HG03139 (cell line): ENCODE measurements at regions not wholly inside any gene's neighbourhood (a gene's known extent, or its start where the extent isn't known, plus 50 kb on each side); places are given as distances from the start of the nearest gene placed in this dataset.

Source experiments
- ATAC-seq: cut with Tn5 transposase; IDR thresholded peaks from one replicate; pipeline ENCODE4 v1.9.1; 2021; ENCODE audit not compliant: unreplicated experiment

DNA sequence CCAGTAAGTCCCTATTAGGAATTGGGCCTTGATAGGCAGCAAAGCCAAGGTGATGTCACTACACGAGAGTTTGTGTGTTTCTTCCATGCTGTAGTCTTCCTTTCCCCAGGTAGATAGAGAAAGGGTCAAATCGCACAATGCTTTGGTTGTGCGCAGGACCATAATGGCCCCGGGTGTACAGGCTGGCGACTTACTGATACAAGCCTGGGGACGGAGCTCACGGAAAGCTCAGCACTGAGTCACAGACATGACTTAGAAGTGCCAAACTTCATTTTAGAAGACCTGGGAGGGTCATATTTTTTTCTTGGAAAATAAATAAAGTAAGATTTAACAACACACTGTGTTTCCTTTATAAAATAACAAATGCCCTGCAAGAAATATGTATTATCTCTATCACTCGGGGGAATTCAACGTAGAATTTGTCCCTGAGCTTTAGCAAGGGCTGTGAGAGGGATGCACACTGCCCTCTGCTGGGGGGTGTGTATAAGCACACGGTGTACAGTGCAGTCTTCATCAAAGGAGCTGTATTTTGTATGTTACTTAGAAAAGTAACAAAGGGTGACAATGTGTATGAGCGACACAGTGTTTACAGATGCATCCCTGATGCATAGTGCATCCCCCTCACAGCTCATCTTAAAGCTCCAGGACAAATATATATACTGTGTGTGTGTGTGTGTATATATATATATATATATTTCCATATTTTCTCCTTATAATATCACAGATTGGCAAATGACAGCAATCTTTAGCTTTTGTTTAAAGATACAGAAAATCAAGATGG lies 254.5 kb upstream of the VEGFC start:
- ATAC-seq = peak; percentile 69

GRCh38 chr4:177047851-177048174 lies 255.1 kb upstream of the VEGFC start:
- ATAC-seq = no peak

GRCh38 chr4:177051473-177052060 lies 258.1 kb upstream of the NEIL3 start:
- peak; percentile 90 for ATAC-seq

DNA sequence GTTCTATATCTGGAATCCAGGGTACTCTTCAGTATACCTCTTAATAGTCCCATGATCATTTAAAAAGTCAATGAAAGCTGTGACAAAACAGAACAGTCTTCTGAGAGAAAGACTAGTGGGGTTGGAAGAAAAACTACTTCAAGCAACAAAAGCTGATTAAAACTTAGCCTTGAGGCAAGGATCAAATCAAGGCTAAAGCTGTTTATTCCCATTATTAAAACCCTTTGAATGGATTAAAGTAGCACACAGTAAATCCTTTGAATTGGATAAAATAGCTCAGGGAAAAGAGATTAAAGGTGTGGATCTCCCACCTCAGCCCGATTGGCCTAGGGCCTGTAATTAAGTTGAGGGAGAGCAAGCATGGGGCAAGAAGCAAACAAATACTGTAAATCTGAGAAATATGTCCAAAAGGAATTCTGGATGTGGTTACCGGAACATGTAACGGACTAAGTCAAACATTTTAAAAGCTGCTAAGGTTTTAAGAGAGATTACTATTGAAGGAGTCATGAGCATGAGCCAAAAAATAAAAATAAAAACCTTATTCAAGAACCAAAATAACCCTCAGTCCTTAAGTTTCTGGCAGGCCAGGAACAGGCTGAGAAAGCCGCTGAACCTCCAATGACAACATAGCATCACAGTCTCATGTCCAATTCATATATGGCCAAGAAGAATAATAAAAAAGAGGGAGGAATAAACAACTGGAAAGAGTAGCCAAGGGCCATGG lies 257.3 kb upstream of the NEIL3 start:
- no peak for ATAC-seq

- no peak for ATAC-seq
Observed at GRCh38 chr4:177057186-177057585, 252.5 kb upstream of the NEIL3 start.

- no peak for ATAC-seq
Observed at GRCh38 chr4:177064116-177064515, 245.6 kb upstream of the NEIL3 start.

DNA sequence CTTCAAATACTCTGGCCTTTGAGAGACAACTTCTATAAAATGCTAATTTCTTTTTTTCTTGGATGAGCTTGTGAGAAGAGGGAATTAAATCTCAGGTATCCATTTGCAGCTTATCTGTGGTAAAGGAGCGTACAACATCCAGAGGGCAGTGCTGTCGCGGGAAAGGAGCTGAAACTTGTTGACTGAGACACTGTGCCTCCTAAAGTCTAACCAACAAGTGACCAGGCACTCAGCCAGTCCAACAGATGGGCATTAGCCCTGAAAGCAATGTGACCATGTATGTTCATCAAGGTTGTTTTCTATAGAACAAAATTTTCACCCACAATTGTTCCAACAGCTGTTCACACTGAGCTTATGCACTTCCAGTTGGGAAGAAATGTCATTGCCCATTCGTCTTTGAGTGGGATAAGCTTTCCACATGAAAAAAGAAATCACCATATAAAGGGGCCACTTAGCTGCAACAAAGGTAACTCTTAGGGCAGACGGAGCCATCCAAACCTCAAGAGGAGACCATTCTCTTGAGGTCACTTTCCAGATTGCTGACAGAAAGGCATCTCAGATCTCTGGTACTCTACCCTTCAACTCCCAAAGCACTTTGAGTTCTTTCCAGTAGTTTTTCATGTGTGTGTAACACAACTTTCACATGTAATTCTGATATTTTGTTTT lies 244.8 kb upstream of the NEIL3 start:
- no peak for ATAC-seq

DNA sequence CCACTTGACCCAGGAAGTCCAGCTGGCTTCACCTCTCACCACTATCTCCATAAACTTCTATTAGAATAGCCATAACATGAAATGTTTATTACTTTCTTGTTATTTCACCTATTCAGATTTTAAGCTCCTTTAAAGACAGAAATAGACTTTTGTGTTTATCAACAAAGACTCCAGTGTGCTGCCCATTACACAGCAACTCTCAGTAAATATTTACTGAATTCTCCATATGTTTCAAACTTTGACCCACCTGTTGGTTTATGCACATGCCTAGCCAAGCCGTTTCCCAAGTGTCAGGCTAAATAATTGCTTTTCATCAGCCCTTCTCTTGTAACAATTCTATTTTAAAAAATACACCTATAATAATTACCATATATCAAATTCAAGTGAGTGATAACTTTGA lies 242.9 kb upstream of the NEIL3 start:
- no peak for ATAC-seq

DNA sequence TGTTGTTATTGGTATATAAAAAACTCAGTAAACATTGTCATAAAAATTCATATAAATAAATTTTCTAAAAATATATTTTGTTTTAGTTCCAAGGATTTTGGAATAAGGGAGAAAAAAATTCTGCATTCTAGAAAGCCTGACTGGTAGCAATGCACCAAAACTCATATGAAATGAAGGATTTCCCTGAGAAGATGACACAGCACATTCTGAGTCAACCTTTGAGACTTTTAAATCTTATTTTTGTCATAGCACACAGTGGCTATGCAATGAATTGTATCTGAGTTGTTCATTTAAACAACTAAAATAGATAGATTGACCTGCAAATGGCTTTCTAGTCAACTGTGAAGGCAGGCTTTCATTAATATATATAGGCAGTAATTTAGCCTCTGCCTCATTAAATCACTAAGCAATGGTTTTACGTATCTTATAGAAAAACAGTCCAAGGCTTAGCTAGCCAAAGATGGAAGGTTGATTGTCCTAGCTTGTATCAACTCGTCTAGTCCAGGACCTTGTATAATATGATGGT lies 239.1 kb upstream of the NEIL3 start:
- no peak for ATAC-seq

DNA sequence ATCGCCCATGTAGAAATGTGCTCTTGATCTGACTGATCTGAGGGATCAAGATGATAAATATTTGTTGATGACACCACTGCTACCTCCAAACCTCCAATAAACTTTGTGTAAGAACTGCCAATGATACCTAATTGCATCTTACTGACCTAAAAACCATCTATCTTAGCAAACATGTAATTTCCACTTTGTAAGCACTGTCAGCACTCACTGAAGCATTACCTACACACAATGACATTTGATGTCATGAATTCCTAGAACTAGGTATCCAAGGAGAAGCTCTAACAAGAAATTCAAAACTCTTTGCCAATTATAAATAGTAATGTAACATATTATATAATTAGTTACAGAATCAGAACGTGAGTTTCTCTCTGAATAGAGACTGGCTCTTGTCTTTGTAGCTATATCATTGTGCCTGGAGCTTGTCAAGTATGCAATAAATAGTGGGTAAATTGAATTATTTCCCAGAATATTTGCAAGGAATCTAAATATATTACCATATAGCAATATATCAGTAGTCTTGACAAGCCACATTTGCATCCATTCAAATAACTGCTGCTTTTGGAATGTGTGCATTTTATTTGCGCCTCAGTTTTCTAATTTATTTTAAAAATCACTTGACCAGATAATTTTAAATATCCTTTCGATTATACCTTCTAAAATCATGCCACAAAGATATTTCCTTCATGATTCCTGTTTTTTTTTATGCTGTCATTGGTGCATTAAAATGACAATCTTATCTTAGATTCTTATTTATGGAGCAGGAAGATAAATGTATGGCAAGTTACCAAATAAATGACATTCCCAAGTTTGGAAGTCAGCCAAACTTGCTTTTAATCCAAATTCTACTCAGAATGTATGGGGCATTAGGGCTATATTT lies 232.3 kb upstream of the NEIL3 start:
- ATAC-seq = no peak

DNA sequence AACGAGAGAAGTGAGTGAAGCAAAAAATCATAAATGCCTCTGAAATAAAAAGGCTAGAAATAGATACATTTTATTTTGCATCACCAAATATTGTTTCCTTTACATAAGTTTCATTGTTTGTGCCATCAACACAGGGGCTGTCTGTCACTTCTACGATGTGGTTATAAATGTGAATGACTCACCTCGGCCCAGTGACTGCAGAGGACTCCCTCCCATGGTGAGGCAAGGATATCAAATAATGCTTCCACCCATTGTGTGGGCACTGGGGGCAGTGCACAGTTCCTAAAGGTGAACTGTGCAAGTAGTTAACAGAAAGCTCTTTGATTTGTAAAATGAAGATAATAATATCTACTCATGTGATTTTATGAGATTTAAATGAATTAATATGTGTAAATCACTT lies 230.3 kb upstream of the NEIL3 start:
- no peak for ATAC-seq

GRCh38 chr4:177080388-177080787 lies 229.3 kb upstream of the NEIL3 start:
- no peak for ATAC-seq

GRCh38 chr4:177087060-177087459 lies 222.6 kb upstream of the NEIL3 start:
- no peak for ATAC-seq

- no peak for ATAC-seq
Observed at GRCh38 chr4:177087499-177087898, 222.2 kb upstream of the NEIL3 start.

GRCh38 chr4:177091515-177091914 lies 218.2 kb upstream of the NEIL3 start:
- no peak for ATAC-seq

DNA sequence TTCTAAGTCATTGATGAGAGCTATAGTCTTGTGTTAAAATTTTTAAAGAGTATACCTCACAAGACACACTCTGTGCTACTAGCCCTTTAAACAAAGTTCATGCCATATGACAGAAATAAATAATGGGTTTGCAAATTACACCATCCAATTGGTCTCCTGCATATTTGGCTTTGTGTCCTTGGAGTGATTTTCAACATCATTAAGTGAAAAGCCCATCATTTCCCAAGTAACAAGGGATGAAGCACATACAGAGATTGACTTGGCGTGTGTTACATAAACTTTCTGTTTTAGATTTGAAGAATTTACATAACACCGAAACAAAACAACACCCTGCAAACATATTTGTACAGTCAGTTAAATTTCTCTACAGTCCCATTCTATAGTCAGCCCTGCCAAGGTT lies 216.9 kb upstream of the NEIL3 start:
- no peak for ATAC-seq

- ATAC-seq = no peak
Observed at GRCh38 chr4:177093964-177094363, 215.7 kb upstream of the NEIL3 start.

- ATAC-seq = no peak
Observed at GRCh38 chr4:177097291-177097690, 212.4 kb upstream of the NEIL3 start.

GRCh38 chr4:177099211-177099610 lies 210.5 kb upstream of the NEIL3 start:
- no peak for ATAC-seq

DNA sequence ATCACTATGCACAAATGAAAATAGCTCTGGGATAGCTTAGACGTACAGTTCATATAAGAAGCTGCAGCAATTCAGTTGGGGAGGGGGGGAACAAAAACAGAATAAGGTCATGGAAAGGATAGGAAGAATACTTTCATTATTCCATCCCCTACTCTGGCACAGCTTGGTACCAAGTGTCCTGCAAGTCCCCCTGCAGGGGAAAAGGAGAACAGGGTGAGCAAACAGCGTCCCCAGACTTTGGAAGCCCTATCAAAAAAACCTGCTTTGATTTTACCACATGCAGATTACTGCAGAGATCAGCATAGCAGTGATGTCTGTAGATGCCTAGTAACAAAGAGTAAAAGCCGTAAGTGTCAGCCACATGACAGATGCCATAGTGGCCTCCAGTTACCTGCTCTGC lies 209.4 kb upstream of the NEIL3 start:
- ATAC-seq = no peak

DNA sequence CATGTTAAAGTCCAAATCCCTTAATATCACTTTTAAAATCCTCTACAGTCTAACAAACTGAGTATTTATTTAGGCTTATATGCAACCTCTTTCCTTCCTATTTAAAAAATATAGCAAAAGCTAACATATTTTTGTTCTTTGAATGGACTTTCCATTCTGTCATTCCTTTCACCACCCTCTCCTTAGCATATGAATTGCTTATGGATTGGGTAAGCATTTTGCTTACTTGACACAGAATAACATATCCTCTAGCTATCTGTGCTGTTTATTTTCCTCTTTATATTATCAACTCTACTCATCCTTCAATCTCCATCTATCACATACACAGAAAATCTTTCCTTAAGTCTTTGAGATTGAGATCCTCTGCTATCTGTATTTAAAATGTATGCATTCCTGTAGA lies 206.1 kb upstream of the NEIL3 start:
- no peak for ATAC-seq
